ENCODE measurements at regions not wholly inside any gene's neighbourhood (a gene's known extent, or its start where the extent isn't known, plus 50 kb on each side); places are given as distances from the start of the nearest gene placed in this dataset.

DNA sequence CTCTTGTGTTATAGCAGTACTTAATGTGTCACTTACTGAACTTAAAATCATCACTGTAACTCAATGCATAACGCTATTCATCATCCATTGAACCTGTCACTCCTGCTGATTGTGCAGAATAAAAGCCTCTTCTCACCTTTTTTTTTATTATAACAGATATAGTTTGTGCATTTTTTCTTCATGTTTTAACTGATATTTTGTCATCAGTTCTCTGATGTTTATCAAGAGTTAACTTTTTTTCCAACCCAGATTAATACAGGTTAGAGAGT lies 100.4 kb downstream of the SLIT2 start:
- no peaks in the 10 kb centered on the region for H3K36me3 ChIP-seq (ENCODE audit: control insufficient read depth, insufficient read depth, low read length)
- no peaks in the 10 kb centered on the region for H3K27me3 ChIP-seq (ENCODE audit: control insufficient read depth, insufficient read depth, low read length)
- ChIA-PET POLR2A (no interaction called here), CTCF (no interaction called here)
- no peak overlapping the region for H3K4me3 ChIP-seq (ENCODE audit: low read depth in 2 of 2, low read length in 2 of 2)
- no peaks in the 10 kb centered on the region for H3K9me3 ChIP-seq (ENCODE audit: control insufficient read depth, insufficient read depth, low read depth, low read length)
- no TSS peak for BruUV-seq (replicated peaks)
- DNase-seq (ENCODE audit: low read depth, low spot score): no peak
- H3K27ac ChIP-seq (ENCODE audit: low read length): no peak overlapping the region
- intact Hi-C loops (cut with micrococcal nuclease; ENCODE audit: unreplicated experiment) (no loop called here), in situ Hi-C loops (cut with HindIII; ENCODE audit: low pct_unique_long_range_greater_than_20kb, low sequenced_read_pairs) (no loop called here)
- TF ChIP-seq POLR2AphosphoS5 (IDR thresholded peaks at IDR 0.05; ENCODE audit: low read depth, low read length) (no peak), SIN3A (IDR thresholded peaks at IDR 0.05; ENCODE audit: borderline replicate concordance, insufficient read depth, low read depth, low read length) (no peak), TCF7L2 (IDR thresholded peaks at IDR 0.05; ENCODE audit: low read depth, low read length) (no peak)
- TF ChIP-seq, protein P1, sequence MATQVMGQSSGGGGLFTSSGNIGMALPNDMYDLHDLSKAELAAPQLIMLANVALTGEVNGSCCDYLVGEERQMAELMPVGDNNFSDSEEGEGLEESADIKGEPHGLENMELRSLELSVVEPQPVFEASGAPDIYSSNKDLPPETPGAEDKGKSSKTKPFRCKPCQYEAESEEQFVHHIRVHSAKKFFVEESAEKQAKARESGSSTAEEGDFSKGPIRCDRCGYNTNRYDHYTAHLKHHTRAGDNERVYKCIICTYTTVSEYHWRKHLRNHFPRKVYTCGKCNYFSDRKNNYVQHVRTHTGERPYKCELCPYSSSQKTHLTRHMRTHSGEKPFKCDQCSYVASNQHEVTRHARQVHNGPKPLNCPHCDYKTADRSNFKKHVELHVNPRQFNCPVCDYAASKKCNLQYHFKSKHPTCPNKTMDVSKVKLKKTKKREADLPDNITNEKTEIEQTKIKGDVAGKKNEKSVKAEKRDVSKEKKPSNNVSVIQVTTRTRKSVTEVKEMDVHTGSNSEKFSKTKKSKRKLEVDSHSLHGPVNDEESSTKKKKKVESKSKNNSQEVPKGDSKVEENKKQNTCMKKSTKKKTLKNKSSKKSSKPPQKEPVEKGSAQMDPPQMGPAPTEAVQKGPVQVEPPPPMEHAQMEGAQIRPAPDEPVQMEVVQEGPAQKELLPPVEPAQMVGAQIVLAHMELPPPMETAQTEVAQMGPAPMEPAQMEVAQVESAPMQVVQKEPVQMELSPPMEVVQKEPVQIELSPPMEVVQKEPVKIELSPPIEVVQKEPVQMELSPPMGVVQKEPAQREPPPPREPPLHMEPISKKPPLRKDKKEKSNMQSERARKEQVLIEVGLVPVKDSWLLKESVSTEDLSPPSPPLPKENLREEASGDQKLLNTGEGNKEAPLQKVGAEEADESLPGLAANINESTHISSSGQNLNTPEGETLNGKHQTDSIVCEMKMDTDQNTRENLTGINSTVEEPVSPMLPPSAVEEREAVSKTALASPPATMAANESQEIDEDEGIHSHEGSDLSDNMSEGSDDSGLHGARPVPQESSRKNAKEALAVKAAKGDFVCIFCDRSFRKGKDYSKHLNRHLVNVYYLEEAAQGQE (IDR thresholded peaks at IDR 0.05; ENCODE audit: insufficient read depth in 1 of 2, low read depth in 2 of 2, low read length in 1 of 2): no peak
- TF ChIP-seq, protein P2, sequence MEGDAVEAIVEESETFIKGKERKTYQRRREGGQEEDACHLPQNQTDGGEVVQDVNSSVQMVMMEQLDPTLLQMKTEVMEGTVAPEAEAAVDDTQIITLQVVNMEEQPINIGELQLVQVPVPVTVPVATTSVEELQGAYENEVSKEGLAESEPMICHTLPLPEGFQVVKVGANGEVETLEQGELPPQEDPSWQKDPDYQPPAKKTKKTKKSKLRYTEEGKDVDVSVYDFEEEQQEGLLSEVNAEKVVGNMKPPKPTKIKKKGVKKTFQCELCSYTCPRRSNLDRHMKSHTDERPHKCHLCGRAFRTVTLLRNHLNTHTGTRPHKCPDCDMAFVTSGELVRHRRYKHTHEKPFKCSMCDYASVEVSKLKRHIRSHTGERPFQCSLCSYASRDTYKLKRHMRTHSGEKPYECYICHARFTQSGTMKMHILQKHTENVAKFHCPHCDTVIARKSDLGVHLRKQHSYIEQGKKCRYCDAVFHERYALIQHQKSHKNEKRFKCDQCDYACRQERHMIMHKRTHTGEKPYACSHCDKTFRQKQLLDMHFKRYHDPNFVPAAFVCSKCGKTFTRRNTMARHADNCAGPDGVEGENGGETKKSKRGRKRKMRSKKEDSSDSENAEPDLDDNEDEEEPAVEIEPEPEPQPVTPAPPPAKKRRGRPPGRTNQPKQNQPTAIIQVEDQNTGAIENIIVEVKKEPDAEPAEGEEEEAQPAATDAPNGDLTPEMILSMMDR (IDR thresholded peaks at IDR 0.05): no peak
- no peaks in the 10 kb centered on the region for H3K4me1 ChIP-seq (ENCODE audit: control insufficient read depth, insufficient read depth, low read length)
- ATAC-seq: no peak

DNA sequence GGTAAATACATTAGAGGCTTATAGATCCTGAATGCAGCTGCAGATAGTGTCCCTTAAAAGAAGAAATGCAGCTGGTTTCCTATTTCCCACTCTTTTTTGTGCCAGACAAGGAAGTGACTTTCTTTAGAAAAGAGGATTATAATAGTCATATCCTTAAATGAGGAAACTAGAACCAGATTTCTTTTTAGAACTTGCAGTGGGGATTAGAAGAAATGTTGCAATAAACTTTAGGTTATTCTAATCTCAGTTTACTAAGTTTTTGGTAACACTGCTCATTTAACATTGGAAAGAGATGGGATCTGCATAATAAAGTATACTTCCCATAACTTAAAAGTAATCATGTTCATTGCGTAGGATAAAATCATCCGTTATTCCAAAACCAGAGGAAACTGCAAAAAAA lies 101.9 kb downstream of the SLIT2 start:
- ChIA-PET POLR2A (no interaction called here), CTCF (no interaction called here)
- Histone ChIP-seq H3K27me3 (ENCODE audit: control insufficient read depth, insufficient read depth, low read length) (no peaks in the 10 kb centered on the region), H3K4me1 (ENCODE audit: control insufficient read depth, insufficient read depth, low read length) (no peaks in the 10 kb centered on the region), H3K4me3 (ENCODE audit: low read depth in 2 of 2, low read length in 2 of 2) (no peak overlapping the region), H3K36me3 (ENCODE audit: control insufficient read depth, insufficient read depth, low read length) (no peaks in the 10 kb centered on the region), H3K9me3 (ENCODE audit: control insufficient read depth, insufficient read depth, low read depth, low read length) (no peaks in the 10 kb centered on the region), H3K27ac (ENCODE audit: low read length) (no peak overlapping the region)
- intact Hi-C loops (cut with micrococcal nuclease; ENCODE audit: unreplicated experiment) (no loop called here), in situ Hi-C loops (cut with HindIII; ENCODE audit: low pct_unique_long_range_greater_than_20kb, low sequenced_read_pairs) (no loop called here)
- ATAC-seq: no peak
- TF ChIP-seq, protein P2 (IDR thresholded peaks at IDR 0.05): no peak
- TF ChIP-seq TCF7L2 (IDR thresholded peaks at IDR 0.05; ENCODE audit: low read depth, low read length): no peak
- TF ChIP-seq, protein P1 (IDR thresholded peaks at IDR 0.05; ENCODE audit: insufficient read depth in 1 of 2, low read depth in 2 of 2, low read length in 1 of 2): no peak
- TF ChIP-seq POLR2AphosphoS5 (IDR thresholded peaks at IDR 0.05; ENCODE audit: low read depth, low read length): no peak
- TF ChIP-seq SIN3A (IDR thresholded peaks at IDR 0.05; ENCODE audit: borderline replicate concordance, insufficient read depth, low read depth, low read length): no peak
- no peak for DNase-seq (ENCODE audit: low read depth, low spot score)
- no TSS peak for BruUV-seq (replicated peaks)
